ENCODE measurements at regions not wholly inside any gene's neighbourhood (a gene's known extent, or its start where the extent isn't known, plus 50 kb on each side); places are given as distances from the start of the nearest gene placed in this dataset.

DNA sequence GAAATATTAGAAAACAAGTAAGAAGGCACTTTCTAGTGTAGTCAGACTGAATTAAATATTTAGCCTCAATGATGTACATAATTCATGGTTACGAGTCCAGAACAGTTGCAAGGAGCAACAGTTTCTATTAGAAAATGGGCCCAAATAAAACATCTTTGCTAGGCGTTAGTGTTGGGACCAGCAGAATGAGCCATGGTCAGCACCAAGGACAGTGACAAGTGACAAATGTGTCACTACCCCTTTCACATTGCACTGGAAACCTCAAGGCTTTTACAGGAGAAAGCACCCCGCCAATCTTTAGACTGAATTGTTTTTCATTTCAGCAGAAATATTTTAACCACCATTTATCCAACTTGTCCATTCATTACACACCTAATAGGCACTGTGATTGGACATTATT lies 301.3 kb upstream of the ADCY2 start:
- no peak overlapping the region for H3K56ac ChIP-seq (ENCODE audit: insufficient read length, low read depth, low read length)
- no peaks in the 10 kb centered on the region for H3K27me3 ChIP-seq (ENCODE audit: insufficient read depth, low read length)
- TF ChIP-seq, protein P1, sequence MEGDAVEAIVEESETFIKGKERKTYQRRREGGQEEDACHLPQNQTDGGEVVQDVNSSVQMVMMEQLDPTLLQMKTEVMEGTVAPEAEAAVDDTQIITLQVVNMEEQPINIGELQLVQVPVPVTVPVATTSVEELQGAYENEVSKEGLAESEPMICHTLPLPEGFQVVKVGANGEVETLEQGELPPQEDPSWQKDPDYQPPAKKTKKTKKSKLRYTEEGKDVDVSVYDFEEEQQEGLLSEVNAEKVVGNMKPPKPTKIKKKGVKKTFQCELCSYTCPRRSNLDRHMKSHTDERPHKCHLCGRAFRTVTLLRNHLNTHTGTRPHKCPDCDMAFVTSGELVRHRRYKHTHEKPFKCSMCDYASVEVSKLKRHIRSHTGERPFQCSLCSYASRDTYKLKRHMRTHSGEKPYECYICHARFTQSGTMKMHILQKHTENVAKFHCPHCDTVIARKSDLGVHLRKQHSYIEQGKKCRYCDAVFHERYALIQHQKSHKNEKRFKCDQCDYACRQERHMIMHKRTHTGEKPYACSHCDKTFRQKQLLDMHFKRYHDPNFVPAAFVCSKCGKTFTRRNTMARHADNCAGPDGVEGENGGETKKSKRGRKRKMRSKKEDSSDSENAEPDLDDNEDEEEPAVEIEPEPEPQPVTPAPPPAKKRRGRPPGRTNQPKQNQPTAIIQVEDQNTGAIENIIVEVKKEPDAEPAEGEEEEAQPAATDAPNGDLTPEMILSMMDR (conservative IDR thresholded peaks at IDR 0.05): no peak
- H3K23me2 ChIP-seq (ENCODE audit: insufficient read length, low read depth, low read length, poor library complexity, severe bottlenecking): no peaks in the 10 kb centered on the region
- Mint-ChIP-seq H3K4me1 (peaks cover 3 to 5% of the 10 kb centered on the region in 2 experiments; a peak in 3 of 4 replicates), H3K27ac (no peak overlapping the region), H3K4me3 (no peak overlapping the region), H3K36me3 (ENCODE audit: insufficient read depth in 1 of 3, low read depth in 3 of 3) (no peaks in the 10 kb centered on the region), H3K9me3 (no peaks in the 10 kb centered on the region; a peak in 1 of 5 replicates), H3K27me3 (ENCODE audit: low read depth) (peaks cover under 1% of the 10 kb centered on the region; the same call in 1 of the 2 replicates)
- no peak overlapping the region for H3K18ac ChIP-seq (ENCODE audit: insufficient read length, low read depth, low read length)
- no peaks in the 10 kb centered on the region for H3K4me1 ChIP-seq (ENCODE audit: insufficient read depth, low read length)
- H4K20me1 ChIP-seq (ENCODE audit: control insufficient read depth, insufficient read depth, insufficient read length): no peaks in the 10 kb centered on the region
- H3K4ac ChIP-seq (ENCODE audit: low read depth, low read length): no peak overlapping the region
- no peak overlapping the region for H3K9ac ChIP-seq (ENCODE audit: extremely low read depth, insufficient read length, low read length)
- no peaks in the 10 kb centered on the region for H3K79me2 ChIP-seq (ENCODE audit: insufficient read depth, low read length)
- WGBS (ENCODE audit: extremely low coverage, insufficient read length, low lambda C conversion rate): no CpG with 5 or more reads among the region's 3 CpGs
- H3K14ac ChIP-seq (ENCODE audit: insufficient read depth, low read length): no peak overlapping the region
- no peak overlapping the region for H2BK20ac ChIP-seq (ENCODE audit: low read depth, low read length, poor library complexity, severe bottlenecking)
- H2BK5ac ChIP-seq (ENCODE audit: insufficient read length, low read length): no peak overlapping the region
- peak; percentile 44 for DNase-seq
- no peak overlapping the region for H4K91ac ChIP-seq (ENCODE audit: insufficient read length, low read depth, low read length)
- H4K8ac ChIP-seq (replicated peaks; ENCODE audit: insufficient read length, low read depth, low read length): no peak overlapping the region
- H2AFZ ChIP-seq (ENCODE audit: low read length): no peak overlapping the region
- H3T11ph ChIP-seq (ENCODE audit: low read length): no peak overlapping the region
- H3K9me3 ChIP-seq (ENCODE audit: control insufficient read depth, low read depth, low read length): no peaks in the 10 kb centered on the region
- H2BK120ac ChIP-seq (ENCODE audit: low read depth, low read length, poor library complexity, severe bottlenecking): no peak overlapping the region
- H2AK5ac ChIP-seq (ENCODE audit: insufficient read length, low read length): no peak overlapping the region
- H3K23ac ChIP-seq (ENCODE audit: insufficient read length, low read depth, low read length): no peak overlapping the region
- H2BK15ac ChIP-seq (ENCODE audit: low read depth, low read length): no peak overlapping the region
- no peaks in the 10 kb centered on the region for H3K79me1 ChIP-seq (ENCODE audit: insufficient read depth, low read depth, low read length, poor library complexity, severe bottlenecking)
- H3K27ac ChIP-seq (ENCODE audit: insufficient read length, low read depth, low read length): no peak overlapping the region
- H4K5ac ChIP-seq (ENCODE audit: insufficient read length, low read depth, low read length): no peak overlapping the region
- H3K4me2 ChIP-seq (ENCODE audit: insufficient read depth, insufficient read length, low read length): no peak overlapping the region
- H2BK12ac ChIP-seq (ENCODE audit: insufficient read length, low read depth, low read length): no peak overlapping the region

Data from H9 (cell line).